ENCODE measurements at regions not wholly inside any gene's neighbourhood (a gene's known extent, or its start where the extent isn't known, plus 50 kb on each side); places are given as distances from the start of the nearest gene placed in this dataset.

- TF ChIP-seq EZH2 (IDR thresholded peaks at IDR 0.05) (no peak), CTCF (IDR thresholded peaks at IDR 0.05) (no peak), EZH2phosphoT487 (IDR thresholded peaks at IDR 0.05) (no peak)
Observed at GRCh38 chr10:88074971-88075370, 211.5 kb downstream of the PTEN start.

Data from neural progenitor cell (in vitro differentiated cells).